SK-N-SH treated with all-trans-retinoic acid at 6 μM for 48 hours (cell line): ENCODE measurements at regions not wholly inside any gene's neighbourhood (a gene's known extent, or its start where the extent isn't known, plus 50 kb on each side); places are given as distances from the start of the nearest gene placed in this dataset.

Experiments used
- BACH2 ChIP-seq: fragments of 250-450 bp; sonication (Bioruptor Pico); IDR thresholded peaks from 2 replicates; pipeline ENCODE4 v1.9.0; 2021; ENCODE audit warnings: mild to moderate bottlenecking, borderline replicate concordance
- CREB5 ChIP-seq: fragments of 250-450 bp; sonication (Bioruptor Pico); IDR thresholded peaks from 2 replicates; pipeline ENCODE4 v1.5.1; 2020; ENCODE audit warnings: low read depth, mild to moderate bottlenecking, moderate library complexity
- ESRRG ChIP-seq: fragments of 250-450 bp; sonication (Bioruptor Pico); IDR thresholded peaks from 2 replicates; pipeline ENCODE4 v1.6.1; 2021; ENCODE audit warnings: mild to moderate bottlenecking
- GLIS3 ChIP-seq: fragments of 250-450 bp; sonication (Bioruptor Pico); IDR thresholded peaks from 2 replicates; pipeline ENCODE4 v1.5.0; 2020; ENCODE audit warnings: mild to moderate bottlenecking, moderate library complexity
- PATZ1 ChIP-seq: fragments of 250-450 bp; sonication (Bioruptor Pico); IDR thresholded peaks from 2 replicates; pipeline ENCODE4 v1.8.0; 2020; ENCODE audit warnings: mild to moderate bottlenecking, moderate library complexity, borderline replicate concordance
- POU6F1 ChIP-seq: fragments of 250-450 bp; sonication (Bioruptor Pico); IDR thresholded peaks from 2 replicates; pipeline ENCODE4 v1.8.0; 2021; ENCODE audit warnings: low read depth, mild to moderate bottlenecking, moderate library complexity, borderline replicate concordance
- PPARA ChIP-seq: fragments of 250-450 bp; sonication (Bioruptor Pico); IDR thresholded peaks from 2 replicates; pipeline ENCODE4 v1.5.0; 2020; ENCODE audit warnings: mild to moderate bottlenecking, borderline replicate concordance
- RARB ChIP-seq: fragments of 250-450 bp; sonication (Bioruptor Pico); IDR thresholded peaks from 2 replicates; pipeline ENCODE4 v1.8.0; 2021; ENCODE audit warnings: mild to moderate bottlenecking, moderate library complexity
- TOX ChIP-seq: fragments of 250-450 bp; sonication (Bioruptor Pico); IDR thresholded peaks from 2 replicates; pipeline ENCODE4 v1.8.0; 2021; ENCODE audit warnings: mild to moderate bottlenecking, moderate library complexity, borderline replicate concordance
- ZC3H10 ChIP-seq: fragments of 250-450 bp; sonication (Bioruptor Pico); IDR thresholded peaks from 2 replicates; pipeline ENCODE4 v1.5.1; 2021; ENCODE audit warnings: mild to moderate bottlenecking, moderate library complexity
- ZFP30 ChIP-seq: fragments of 450-650 bp; formaldehyde crosslinking; IDR thresholded peaks from 2 replicates; pipeline ENCODE4 v1.5.0; 2022; ENCODE audit warnings: mild to moderate bottlenecking, moderate library complexity
- ZNF70 ChIP-seq: fragments of 450-650 bp; formaldehyde crosslinking; IDR thresholded peaks from 2 replicates; pipeline ENCODE4 v1.5.0; 2020; ENCODE audit warnings: mild to moderate bottlenecking, moderate library complexity

GRCh38 chr12:54736549-54736948, 88.4 kb upstream of the DCD start:
- TF ChIP-seq PATZ1 (CRISPR knock-in tag) (no peak), ZC3H10 (CRISPR knock-in tag) (no peak), CREB5 (CRISPR knock-in tag) (no peak), TOX (no peak), GLIS3 (no peak), ESRRG (CRISPR knock-in tag) (no peak), POU6F1 (CRISPR knock-in tag) (no peak), BACH2 (CRISPR knock-in tag) (no peak), RARB (CRISPR knock-in tag) (no peak), ZFP30 (CRISPR knock-in tag) (no peak), ZNF70 (CRISPR knock-in tag) (no peak), PPARA (CRISPR knock-in tag) (no peak)
